Heart right ventricle (tissue), 16 donors: ENCODE measurements at regions not wholly inside any gene's neighbourhood (a gene's known extent, or its start where the extent isn't known, plus 50 kb on each side); places are given as distances from the start of the nearest gene placed in this dataset.
A peak's percentile ranks its signal among the peaks of the same experiment; 100 is the strongest.

Experiments
- ATAC-seq, 8 donors: fragments of 200-7000 bp; cut with Tn5 transposase; one replicate each; pipeline ENCODE4 v1.9.1; 2020; ENCODE audit warnings: mild to moderate bottlenecking in 8 of 8, moderate library complexity in 8 of 8, moderate number of reproducible peaks in 1 of 8
- DNase-seq, 2 donors: peaks; one replicate each; pipeline ENCODE4 v3.0.0-alpha.2; 2020
- H3K27ac ChIP-seq, 10 donors: fragments of 200-600 bp; sonication (generic) in 2 of 10; one replicate each; pipeline versions ENCODE4 v1.5.0 to v1.8.0; 2020 to 2022; ENCODE audit warnings: mild to moderate bottlenecking in 3 of 10
- H3K27me3 ChIP-seq, 7 donors: fragments of 200-600 bp; one replicate each; pipeline ENCODE4 v1.8.0; 2021 to 2022; ENCODE audit warnings: mild to moderate bottlenecking in 2 of 7
- H3K36me3 ChIP-seq, 9 donors: fragments of 200-600 bp; sonication (generic) in 1 of 9; one replicate each; pipeline versions ENCODE4 v1.5.0 to v1.8.0; 2020 to 2022; ENCODE audit warnings: mild to moderate bottlenecking in 2 of 9
- H3K4me1 ChIP-seq, 9 donors: fragments of 200-600 bp; sonication (generic) in 1 of 9; one replicate each; pipeline versions ENCODE4 v1.5.0 to v1.8.0; 2020 to 2022; ENCODE audit warnings: mild to moderate bottlenecking in 4 of 9
- H3K4me3 ChIP-seq, 10 donors: fragments of 200-600 bp; sonication (generic) in 2 of 10; one replicate each; pipeline versions ENCODE4 v1.5.0 to v1.8.0; 2020 to 2022; ENCODE audit warnings: mild to moderate bottlenecking in 7 of 10, moderate library complexity in 2 of 10
- H3K9me3 ChIP-seq, 11 donors: fragments of 200-600 bp in 10 of 11; sonication (generic) in 2 of 11; one replicate each; pipeline versions ENCODE4 v1.5.0 to v1.8.0; 2013 to 2022; ENCODE audit warnings: mild to moderate bottlenecking in 2 of 11, control low read depth in 1 of 11, moderate library complexity in 1 of 11
- WGBS, 2 donors: extraction: QIAGEN DNeasy Blood & Tissue Kit; methylation state at CpG; one replicate each; pipeline ENCODE4 v1.1.7; 2013; ENCODE audit warnings: inconsistent platforms in 1 of 2; 5-methylcytosine and 5-hydroxymethylcytosine counted together
- intact Hi-C, 10 donors: fragments of 100-400 bp; cut with DNase I; formaldehyde crosslinking; loops; one replicate each; pipeline versions ENCODE4 v1.11.1 to v1.14.2; 2022
- TF ChIP-seq, protein P1 (sequence below), 9 donors: fragments of 200-600 bp; sonication (generic) in 2 of 9; IDR thresholded peaks; one replicate each; pipeline versions ENCODE4 v1.5.0 to v1.8.0; 2021 to 2022; ENCODE audit warnings: antibody characterized with exemption in 9 of 9, mild to moderate bottlenecking in 5 of 9, moderate library complexity in 1 of 9
- donor health status: Arrhythmogenic right ventricular cardiomyopathy.
- donor health status: ischemic (EF 13 %, LVEDD 7.1; RV severe dilation, severe dysfunction).
- donor health status: healthy with polysubstance abuse.
- donor health status: DM: no; HTN: yes; CAD: no.
- donor health status: DM: no; HTN: no; CAD: no.
- donor health status: ischemic (EF 25% LVEDD 6.9; RV normal size, moderate dysfunction).
- donor health status: ischemic (EF 25% LVEDD 5.7; RV mildly dilated, moderate dysfunction).
- donor health status: healthy.
- donor health status: DM: yes; HTN: yes; CAD: no.
- donor health status: Ischemic cardiomyopathy.
- donor health status: ischemic (EF 35%, LVEDD 5.7; RV mildly dilated, moderate dysfunction).
- donor health status: nonischemic (EF 11% LVEDD 7.7; RV severe dilation, severe dysfunction).
- donor health status: DM: yes; HTN: yes; CAD: no.
- donor health status: PGD.
- donor health status: ischemic (EF 29% LVEDD 5.4; RV normal size, mild dysfunction).
- donor health status: nonischemic (EF 23%, LVEDD 6.1; RV moderate dilation, normal function).

DNA sequence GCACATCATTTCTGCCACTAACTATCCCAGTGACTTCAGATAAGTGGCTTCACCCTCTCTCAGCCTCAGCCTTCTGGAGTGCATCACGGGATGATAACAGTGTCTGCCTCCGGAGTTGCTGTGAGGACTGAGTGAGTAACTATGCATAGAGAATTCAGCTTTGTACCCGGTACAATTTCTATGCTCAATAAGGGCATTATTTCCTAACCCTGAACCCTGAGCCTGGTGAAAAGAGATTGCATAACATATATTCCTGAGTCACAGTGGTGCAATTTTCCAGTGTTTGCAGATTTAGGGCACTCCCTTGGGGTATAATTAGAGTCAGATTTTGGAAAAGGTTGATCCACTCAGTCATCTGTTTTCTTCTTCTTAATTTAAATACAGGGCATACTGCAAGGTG, 181.1 kb downstream of the PTPN11 start:
- intact Hi-C loops, result no loop called here
- TF ChIP-seq, protein P1, sequence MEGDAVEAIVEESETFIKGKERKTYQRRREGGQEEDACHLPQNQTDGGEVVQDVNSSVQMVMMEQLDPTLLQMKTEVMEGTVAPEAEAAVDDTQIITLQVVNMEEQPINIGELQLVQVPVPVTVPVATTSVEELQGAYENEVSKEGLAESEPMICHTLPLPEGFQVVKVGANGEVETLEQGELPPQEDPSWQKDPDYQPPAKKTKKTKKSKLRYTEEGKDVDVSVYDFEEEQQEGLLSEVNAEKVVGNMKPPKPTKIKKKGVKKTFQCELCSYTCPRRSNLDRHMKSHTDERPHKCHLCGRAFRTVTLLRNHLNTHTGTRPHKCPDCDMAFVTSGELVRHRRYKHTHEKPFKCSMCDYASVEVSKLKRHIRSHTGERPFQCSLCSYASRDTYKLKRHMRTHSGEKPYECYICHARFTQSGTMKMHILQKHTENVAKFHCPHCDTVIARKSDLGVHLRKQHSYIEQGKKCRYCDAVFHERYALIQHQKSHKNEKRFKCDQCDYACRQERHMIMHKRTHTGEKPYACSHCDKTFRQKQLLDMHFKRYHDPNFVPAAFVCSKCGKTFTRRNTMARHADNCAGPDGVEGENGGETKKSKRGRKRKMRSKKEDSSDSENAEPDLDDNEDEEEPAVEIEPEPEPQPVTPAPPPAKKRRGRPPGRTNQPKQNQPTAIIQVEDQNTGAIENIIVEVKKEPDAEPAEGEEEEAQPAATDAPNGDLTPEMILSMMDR (IDR thresholded peaks at IDR 0.05), result no peak
- Histone ChIP-seq H3K27ac (no peak overlapping the region), H3K27me3 (peaks cover 0 to 79% (median 33%) of the 10 kb centered on the region in 7 donors), H3K9me3 (no peaks in the 10 kb centered on the region), H3K4me1 (peaks cover 0 to 13% (median 0%) of the 10 kb centered on the region in 9 donors), H3K36me3 (no peaks in the 10 kb centered on the region), H3K4me3 (no peak overlapping the region)
- WGBS, 2 donors, result 8 to 20% methylated on average over 3 of the region's 3 CpGs
- no peak for DNase-seq
- peak in 1 of 8 donors; percentile 65 for ATAC-seq

DNA sequence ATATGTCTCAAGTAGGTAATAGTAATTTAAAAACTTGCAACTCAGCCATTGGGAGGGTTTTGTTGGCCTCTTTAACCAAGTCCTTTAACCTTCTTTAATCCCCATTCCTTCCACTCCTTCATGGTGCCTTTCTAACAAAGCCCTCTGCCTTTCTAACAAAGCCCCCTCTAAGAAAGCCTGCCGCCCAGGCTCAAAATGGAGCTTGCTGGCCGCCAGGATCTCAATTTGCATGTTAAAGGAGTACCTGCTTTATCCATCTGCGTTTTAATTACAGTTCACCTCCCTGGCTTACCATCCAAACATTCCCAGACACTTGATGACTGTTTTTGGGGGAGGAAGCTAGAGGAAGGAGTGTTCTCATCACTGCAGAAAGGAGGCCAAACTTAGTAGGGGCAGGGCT, 183.4 kb downstream of the PTPN11 start:
- H3K4me3 ChIP-seq, result no peak overlapping the region
- intact Hi-C loops, result no loop called here
- H3K27me3 ChIP-seq, result peaks cover 0 to 80% (median 29%) of the 10 kb centered on the region in 7 donors
- H3K4me1 ChIP-seq, result peaks cover 0 to 13% (median 0%) of the 10 kb centered on the region in 9 donors
- no peak for DNase-seq
- no peaks in the 10 kb centered on the region for H3K36me3 ChIP-seq
- no peak for ATAC-seq
- no peaks in the 10 kb centered on the region for H3K9me3 ChIP-seq
- 28 to 34% methylated on average over 3 of the region's 3 CpGs for whole genome bisulfite sequencing, 2 donors
- no peak overlapping the region for H3K27ac ChIP-seq
- TF ChIP-seq, protein P1 (IDR thresholded peaks at IDR 0.05), result no peak

DNA sequence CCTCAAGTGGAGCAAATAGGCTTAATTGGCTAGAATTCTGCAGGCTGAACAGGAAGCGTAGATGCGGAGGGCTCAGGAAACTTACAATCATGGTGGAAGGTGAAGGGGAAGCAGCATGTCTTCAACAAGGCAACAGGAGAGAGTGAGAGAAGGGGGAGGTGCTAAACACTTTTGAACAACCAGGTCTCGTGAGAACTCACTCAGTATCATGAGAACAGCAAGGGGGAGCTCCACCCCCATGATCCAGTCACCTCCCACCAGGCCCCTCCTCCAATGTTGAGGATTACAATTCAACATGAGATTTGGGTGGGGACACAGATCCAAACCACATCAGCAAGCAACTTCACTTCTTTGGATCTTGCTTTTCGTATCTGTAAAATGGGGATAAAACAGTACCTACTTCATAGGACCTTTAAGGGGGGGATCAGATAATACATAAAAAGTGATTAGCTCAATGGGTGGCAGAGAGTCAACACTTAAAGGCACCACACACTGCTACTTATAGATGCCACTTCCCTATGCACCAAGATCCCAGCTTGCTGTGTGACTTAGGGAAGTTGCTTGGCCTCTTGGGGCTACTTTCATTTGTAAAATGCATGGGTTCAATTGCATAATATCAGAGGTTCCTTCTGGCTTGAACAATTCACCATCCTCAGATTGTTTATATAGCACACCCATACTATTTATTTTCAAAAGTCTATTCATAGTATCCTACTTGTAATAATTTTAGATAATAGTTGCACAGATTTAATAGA, 184.8 kb upstream of the RPH3A start:
- no peaks in the 10 kb centered on the region for H3K9me3 ChIP-seq
- TF ChIP-seq, protein P1 (IDR thresholded peaks at IDR 0.05), result no peak
- H3K27me3 ChIP-seq, result peaks cover 0 to 60% (median 16%) of the 10 kb centered on the region in 7 donors
- H3K4me3 ChIP-seq, result no peak overlapping the region
- peaks cover 0 to 3% (median 0%) of the 10 kb centered on the region in 9 donors for H3K4me1 ChIP-seq
- no peaks in the 10 kb centered on the region for H3K36me3 ChIP-seq
- intact Hi-C loops, result no loop called here
- WGBS, 2 donors, result 67 to 68% methylated on average over 4 of the region's 4 CpGs
- H3K27ac ChIP-seq, result no peak overlapping the region
- DNase-seq, result no peak
- ATAC-seq, result no peak

DNA sequence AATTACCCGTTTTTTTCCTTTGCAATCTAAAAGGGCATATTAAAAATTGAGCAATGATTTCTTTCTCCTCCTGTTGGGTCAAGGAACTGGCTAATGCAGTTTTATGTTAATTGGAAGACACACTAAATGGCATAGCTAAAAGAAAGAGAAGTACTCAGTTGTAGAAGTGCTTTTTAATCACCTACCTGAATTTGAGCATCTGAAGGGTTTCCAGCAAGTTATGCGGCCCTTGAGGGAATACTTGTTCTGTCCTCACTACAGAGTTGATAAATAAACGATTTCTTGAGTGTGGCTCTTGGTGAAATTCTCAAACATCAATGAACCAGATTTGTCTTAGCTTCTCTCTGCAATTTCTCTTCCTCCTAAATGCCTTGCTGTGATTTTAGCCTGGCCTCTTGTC, 184.1 kb upstream of the RPH3A start:
- no peaks in the 10 kb centered on the region for H3K36me3 ChIP-seq
- DNase-seq (no peak), ATAC-seq (no peak)
- H3K4me3 ChIP-seq, result no peak overlapping the region
- peaks cover 0 to 3% (median 0%) of the 10 kb centered on the region in 9 donors for H3K4me1 ChIP-seq
- intact Hi-C loops, result no loop called here
- no peaks in the 10 kb centered on the region for H3K9me3 ChIP-seq
- TF ChIP-seq, protein P1 (IDR thresholded peaks at IDR 0.05), result no peak
- whole genome bisulfite sequencing, 2 donors, result 63 to 72% methylated on average over 3 of the region's 3 CpGs
- H3K27ac ChIP-seq, result no peak overlapping the region
- H3K27me3 ChIP-seq, result peaks cover 0 to 56% (median 11%) of the 10 kb centered on the region in 7 donors
